ENCODE measurements at regions not wholly inside any gene's neighbourhood (a gene's known extent, or its start where the extent isn't known, plus 50 kb on each side); places are given as distances from the start of the nearest gene placed in this dataset. TPM values are rescaled to one million over a fixed set of nuclear protein-coding genes. Genes with fewer than 3 reads are reported as not detected.

DNA sequence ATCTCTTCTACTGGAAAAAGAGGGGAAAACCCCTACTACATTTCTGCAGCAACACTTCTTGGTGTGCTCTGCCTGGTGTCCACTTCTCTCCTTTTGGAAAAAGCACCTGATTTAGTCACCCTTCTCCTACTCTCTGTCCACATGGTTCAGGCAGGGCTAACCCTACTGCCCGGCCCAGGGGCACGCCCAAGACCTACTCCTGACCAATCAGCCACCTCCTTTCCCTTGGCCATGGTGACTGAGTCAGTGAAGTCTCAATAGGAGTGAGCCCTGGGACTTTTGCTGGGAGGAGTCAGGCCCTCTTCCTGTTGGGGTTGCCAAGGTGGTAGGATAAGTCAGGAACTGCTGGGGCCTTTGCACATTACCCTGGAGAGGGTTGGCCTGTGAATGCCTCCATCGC lies 52.5 kb upstream of the MYL2 start:
- intact Hi-C loops (cut with DNase I), result no loop called here
- Histone ChIP-seq H3K27me3 (no peaks in the 10 kb centered on the region), H3K27ac (no peak overlapping the region), H3K4me3 (no peak overlapping the region), H3K4me1 (ENCODE audit: insufficient read depth) (no peaks in the 10 kb centered on the region), H3K36me3 (no peaks in the 10 kb centered on the region), H3K9me3 (peaks cover 0 to 7% of the 10 kb centered on the region in 2 donors)
- 72 to 80% (median 76%) methylated on average over 3 of the region's 3 CpGs for WGBS, 3 donors
- TF ChIP-seq, protein P1, sequence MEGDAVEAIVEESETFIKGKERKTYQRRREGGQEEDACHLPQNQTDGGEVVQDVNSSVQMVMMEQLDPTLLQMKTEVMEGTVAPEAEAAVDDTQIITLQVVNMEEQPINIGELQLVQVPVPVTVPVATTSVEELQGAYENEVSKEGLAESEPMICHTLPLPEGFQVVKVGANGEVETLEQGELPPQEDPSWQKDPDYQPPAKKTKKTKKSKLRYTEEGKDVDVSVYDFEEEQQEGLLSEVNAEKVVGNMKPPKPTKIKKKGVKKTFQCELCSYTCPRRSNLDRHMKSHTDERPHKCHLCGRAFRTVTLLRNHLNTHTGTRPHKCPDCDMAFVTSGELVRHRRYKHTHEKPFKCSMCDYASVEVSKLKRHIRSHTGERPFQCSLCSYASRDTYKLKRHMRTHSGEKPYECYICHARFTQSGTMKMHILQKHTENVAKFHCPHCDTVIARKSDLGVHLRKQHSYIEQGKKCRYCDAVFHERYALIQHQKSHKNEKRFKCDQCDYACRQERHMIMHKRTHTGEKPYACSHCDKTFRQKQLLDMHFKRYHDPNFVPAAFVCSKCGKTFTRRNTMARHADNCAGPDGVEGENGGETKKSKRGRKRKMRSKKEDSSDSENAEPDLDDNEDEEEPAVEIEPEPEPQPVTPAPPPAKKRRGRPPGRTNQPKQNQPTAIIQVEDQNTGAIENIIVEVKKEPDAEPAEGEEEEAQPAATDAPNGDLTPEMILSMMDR (IDR thresholded peaks at IDR 0.05), result no peak
- no peak for TF ChIP-seq POLR2A (IDR thresholded peaks at IDR 0.05)
- TF ChIP-seq EP300 (IDR thresholded peaks at IDR 0.05), result no peak
- DNase-seq, result no peak

DNA sequence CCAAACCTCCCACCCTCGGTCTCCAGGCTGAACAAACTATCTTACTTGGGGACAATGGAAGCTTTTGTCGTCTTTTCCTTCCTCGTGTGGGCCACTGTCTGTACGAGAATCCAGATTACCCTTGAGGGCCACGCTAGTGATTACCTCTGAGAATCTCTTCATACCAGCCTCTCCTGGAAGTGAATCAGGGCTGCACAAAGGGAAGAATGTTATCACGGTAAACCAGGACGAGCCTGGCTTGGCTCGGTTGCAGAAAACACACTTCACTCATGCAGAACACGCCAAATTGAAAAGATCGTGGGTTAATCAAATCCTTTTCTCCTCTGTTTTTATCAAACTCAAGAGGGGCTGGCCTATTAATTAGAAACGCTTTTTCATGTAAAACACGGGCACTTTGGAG lies 51.6 kb upstream of the MYL2 start:
- no peak for DNase-seq
- Histone ChIP-seq H3K27ac (no peak overlapping the region), H3K27me3 (no peaks in the 10 kb centered on the region), H3K4me1 (ENCODE audit: insufficient read depth) (no peaks in the 10 kb centered on the region), H3K9me3 (peaks cover 0 to 7% of the 10 kb centered on the region in 2 donors), H3K4me3 (no peak overlapping the region), H3K36me3 (no peaks in the 10 kb centered on the region)
- no peak for TF ChIP-seq EP300 (IDR thresholded peaks at IDR 0.05)
- TF ChIP-seq, protein P1 (IDR thresholded peaks at IDR 0.05), result no peak
- no peak for TF ChIP-seq POLR2A (IDR thresholded peaks at IDR 0.05)
- 55 to 69% (median 63%) methylated on average over 12 of the region's 12 CpGs for WGBS, 3 donors
- intact Hi-C loops (cut with DNase I), result no loop called here

DNA sequence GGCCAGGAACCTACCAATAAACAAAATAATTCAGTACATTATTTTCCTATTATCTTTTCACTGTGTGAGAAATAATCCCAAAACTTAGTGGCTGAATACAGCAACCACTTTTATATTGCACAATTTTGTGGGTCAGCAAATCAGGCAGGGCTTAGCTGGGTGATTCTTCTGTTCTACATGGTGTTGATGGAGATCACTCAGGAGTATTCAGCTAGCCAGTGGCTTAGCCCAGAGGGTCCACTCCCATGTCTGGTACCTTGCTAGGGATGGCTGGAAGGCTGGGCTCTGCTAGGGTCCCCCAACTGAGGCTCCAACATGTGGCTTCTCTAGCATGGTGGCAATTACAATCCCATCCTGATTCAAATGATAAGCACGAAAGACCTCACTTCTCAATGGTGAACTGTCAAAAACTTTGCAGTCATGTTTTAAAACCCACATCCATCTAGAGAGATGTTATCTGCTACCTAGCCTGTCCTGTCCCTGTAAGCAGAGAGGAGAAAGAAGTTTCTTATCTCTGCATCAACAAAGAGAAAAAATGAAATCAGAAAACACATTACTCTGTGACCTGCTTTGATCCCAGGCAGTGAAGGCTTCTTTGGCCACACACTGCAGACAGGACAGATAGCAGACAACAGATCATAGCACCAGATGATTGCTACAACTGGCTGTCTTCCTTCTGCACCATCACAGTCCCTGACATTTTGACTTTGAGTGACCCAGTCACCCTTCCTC lies 51.0 kb upstream of the MYL2 start:
- H3K4me3 ChIP-seq, result no peak overlapping the region
- 83 to 95% (median 83%) methylated on average over 1 of the region's 1 CpG for WGBS, 3 donors
- no peak for TF ChIP-seq EP300 (IDR thresholded peaks at IDR 0.05)
- TF ChIP-seq, protein P1 (IDR thresholded peaks at IDR 0.05), result no peak
- TF ChIP-seq POLR2A (IDR thresholded peaks at IDR 0.05), result no peak
- intact Hi-C loops (cut with DNase I), result no loop called here
- H3K36me3 ChIP-seq, result no peaks in the 10 kb centered on the region
- no peaks in the 10 kb centered on the region for H3K27me3 ChIP-seq
- H3K9me3 ChIP-seq, result peaks cover 0 to 7% of the 10 kb centered on the region in 2 donors
- H3K27ac ChIP-seq, result no peak overlapping the region
- DNase-seq, result no peak
- no peaks in the 10 kb centered on the region for H3K4me1 ChIP-seq (ENCODE audit: insufficient read depth)

Small RNAs in the stretch of these regions (microRNA-seq; reads per million reads assigned to microRNA genes)
- 0 reads per million in 3 donors for gene MIR6760

Small RNAs in the stretch of these regions (small RNA-seq; reads per million reads assigned to genes)
- not detected for gene MIR6760

All from ovary (tissue), 7 donors.